Dedifferentiated amniotic fluid mesenchymal stem cell (primary cell): ENCODE measurements at regions not wholly inside any gene's neighbourhood (a gene's known extent, or its start where the extent isn't known, plus 50 kb on each side); places are given as distances from the start of the nearest gene placed in this dataset.
"Not testable (repeated sequence)": the region's sequence is repeated elsewhere in the genome, so short reads cannot be mapped to it uniquely, and the experiment has no call there.

Source experiments
- DNase-seq: peaks from one replicate; pipeline ENCODE4 v3.0.0-alpha.2; 2016; ENCODE audit errors: extremely low spot score

DNA sequence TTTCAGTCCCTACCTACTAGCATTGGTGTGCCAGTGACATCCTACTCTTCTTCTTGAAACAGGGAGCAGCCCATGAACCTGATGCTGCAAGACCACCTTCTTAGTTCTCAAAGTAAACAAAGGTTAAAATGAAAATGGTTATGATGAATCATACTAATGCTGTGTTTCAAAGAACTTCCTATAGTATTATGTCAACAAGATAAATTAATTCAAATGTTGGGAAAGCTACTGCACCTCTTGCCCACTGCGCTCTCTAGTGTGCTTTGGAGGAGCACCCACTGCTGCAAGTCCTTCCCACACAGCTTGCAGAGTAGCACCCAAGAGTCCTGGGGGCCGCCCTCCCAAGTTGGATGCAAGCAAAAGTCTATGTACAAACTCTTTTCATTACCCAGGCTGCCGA is 81.1 kb downstream of the CD200R1L start:
- DNase-seq = no peak

DNA sequence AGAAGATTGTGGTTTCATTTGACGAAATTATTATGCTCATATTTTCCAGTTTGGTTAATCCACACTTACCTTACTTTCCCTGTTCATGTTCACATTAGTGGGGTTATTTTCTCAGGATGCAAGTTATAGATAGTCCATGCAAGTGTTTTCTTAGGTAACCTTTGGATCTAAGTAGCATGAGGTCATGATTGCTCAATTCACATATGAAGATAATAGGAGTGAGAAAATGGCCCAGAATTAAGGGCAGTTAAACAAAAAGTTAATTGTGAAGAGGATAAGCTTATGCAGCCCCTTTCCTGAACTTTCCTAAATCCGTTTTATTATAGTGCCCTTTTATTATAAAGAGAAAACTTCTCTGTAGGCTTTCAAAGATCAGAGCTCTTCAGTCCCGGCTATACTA is 83.4 kb downstream of the CD200R1L start:
- no peak for DNase-seq

DNA sequence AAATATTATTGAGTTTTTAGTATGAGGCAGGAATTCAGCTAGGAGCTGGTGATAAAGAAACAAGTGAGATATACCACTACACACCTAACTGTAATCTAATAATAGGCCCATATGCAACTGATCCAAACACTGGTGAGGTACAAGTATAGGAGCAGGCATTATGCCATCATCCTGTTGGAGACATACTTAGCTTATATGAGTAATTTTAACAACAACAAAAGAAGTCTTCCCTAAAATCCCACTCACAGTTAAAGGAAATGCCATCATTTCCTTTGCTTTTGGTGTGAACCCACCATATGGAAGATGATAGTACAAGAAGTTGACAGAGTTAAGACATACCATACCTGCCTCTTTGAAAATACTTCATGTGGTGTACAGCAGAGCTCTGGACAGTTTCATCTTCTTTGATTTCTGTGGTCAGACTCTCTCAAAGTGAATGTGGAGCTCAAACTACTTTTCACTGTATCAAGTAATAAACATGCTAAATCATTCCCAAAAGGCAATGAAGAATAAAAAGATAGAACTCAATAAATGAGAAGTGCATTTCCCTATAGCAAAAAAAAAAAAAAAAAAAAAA is 85.5 kb downstream of the CD200R1L start:
- DNase-seq = no peak

DNA sequence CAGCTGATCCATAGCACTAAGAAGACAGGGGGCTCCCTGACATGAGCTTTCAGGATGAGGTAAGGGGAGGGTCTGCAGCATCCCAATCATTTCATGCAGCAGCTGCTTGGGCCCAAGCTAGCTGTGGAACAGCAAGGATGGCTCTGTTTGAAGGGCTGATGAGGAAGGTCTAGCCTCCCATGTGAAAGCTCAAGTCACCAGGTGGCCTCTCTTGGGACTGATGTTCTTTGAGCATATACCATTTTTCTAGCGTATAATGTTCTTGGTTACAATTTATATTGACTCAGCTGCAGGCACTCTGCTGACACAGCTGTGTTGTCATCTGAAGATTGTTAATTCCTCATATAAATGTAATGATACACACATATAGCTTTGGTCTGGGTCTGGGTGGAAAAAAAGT is 87.0 kb downstream of the CD200R1L start:
- no peak for DNase-seq

DNA sequence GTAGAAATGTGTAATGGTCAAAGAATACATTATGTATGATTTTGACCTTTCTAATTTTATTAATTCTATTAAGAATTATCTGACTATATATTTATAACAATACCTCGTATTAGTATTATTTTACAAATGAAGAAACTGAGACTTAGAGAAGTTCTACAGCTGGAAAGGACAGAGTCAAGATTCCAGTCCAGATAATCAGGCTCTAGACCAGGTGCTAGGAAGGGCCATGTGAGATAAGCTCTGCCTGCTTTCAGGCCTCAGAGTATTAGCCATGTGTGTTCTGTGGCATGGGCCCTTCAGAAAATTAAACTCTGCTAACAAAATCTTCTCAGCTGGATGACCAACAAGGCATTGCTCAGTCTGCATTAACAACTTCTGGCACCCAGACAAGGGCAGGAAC is 87.5 kb downstream of the CD200R1L start:
- DNase-seq = no peak

DNA sequence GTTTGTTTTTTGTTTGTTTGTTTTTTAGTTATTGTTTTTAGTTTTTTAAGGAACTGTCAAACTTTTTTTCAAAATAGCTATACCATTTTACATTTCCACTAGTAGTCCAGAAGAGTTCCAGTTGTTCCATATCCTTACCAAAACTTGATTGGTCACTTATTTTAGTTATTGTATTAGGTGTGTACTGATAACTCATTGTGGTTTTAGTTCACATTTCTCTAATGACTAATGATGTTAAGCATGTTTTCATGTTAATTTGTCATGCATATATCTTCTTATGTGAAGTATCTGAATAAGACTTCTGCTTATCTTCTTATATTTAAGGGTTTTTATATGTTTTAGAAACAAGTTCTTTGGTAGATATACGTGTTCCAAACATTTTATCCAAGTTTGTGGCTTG is 89.5 kb downstream of the CD200R1L start:
- DNase-seq = no peak

DNA sequence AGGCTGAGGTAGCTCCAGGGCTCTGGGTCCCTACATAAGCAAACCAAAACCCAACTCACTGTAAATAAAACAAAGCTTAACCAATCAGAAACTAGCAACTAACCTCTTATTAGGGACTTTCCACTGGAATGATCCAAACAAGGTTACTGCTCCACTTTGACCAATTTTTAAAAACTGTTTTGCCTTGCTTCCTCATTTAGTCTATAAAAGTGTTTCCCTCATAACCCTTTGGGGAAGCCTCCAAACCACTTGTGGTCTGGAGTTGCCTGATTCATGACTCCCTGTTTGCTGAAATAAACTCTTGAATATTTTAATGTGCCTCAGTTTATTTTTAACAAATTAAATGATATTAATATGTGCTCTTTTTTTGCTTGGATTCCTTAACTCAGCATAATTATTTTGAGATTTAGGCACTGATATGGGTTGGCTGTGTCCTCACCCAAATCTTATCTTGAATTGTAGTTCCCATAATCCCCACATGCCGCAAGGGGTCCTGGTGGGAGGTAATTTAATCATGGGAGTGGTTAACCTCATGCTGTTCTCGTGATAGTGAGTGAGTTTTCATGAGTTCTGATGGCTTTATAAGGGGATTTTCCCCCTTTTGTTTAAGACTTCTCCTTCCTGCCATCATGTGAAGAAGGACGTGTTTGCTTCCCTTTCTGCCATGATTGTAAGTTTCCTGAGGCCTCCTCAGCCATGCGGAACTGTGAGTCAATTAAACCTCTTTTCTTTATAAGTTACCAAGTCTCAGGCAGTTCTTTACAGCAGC is 90.6 kb downstream of the CD200R1L start:
- no peak for DNase-seq

DNA sequence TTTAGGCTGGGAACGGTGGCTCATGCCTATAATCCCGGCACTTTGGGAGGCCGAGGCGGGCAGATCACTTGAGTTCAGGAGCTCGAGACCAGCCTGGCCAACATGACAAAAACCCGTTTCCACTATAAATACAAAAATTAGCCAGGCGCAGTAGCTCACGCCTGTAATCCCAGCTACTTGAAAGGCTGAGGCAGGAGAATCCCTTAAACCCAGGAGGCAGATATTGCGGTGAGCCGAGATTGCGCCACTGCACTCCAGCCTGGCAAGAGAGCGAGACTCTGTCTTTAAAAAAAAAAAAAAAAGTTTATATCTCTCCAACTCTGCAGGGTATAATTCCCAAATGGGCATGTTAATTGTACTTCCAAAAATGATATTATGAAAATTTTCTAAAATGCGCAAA is 91.6 kb downstream of the CD200R1L start:
- not testable (repeated sequence) for DNase-seq

DNA sequence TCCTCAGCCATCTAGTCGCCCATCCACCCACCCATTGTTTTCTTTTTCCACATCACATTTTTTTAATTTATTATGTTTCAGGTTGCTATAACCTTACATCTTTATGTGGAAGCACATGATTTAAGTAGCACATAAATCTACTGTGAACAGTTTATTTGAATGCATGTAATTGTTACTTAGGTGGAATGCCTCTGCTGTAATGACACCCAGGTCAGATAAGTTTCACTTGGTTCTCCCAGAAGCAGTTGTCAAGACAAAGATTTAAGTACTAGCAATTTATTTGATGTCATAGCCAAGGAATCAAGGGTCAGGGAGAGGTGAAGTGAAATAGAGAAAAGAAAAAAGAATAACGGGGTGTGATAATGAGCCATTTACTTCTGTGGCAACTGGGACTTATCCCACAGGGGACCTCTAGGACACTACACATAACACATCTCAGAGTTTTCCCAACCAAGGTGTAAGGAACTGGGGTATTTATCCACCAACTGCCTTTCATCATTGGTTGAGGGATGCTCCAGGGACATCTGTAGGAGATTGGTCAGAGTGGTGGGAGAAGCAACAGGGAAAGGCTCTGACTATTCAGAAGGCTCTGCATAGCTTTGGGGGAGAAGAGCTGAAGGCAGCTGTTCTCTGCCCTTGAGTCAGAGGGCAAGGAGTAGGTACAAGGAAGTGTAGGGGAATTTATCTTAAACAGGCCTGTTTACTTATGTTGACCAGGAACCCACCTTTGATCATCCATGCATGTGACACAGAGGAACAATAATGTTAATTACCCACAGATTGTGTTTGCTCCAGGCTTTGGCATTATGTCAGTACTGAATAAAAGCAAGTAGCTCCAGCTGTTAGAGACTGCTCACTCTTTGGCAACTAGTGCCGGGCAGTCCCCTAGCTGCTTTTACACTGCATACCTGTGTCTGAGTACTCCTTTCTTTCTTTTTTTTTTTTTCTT is 94.8 kb downstream of the CD200R1L start:
- no peak for DNase-seq

DNA sequence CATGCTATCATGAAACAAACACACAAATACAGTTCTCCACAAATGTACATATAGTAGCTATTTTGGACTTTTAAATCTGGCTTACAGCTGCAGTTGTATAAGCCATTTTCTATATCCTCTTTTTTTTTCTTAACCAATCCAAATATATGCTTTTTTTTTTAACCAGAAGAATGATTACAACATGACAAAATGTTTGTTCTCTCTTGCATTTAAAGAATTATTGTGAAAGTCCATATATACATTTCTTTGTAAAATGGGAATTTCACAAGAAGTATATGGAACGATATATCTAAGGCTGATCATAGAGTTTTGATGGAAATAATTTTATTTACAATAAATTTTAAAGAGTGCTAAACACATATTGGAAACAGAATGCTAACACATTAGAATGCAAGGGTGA is 95.6 kb downstream of the CD200R1L start:
- no peak for DNase-seq

DNA sequence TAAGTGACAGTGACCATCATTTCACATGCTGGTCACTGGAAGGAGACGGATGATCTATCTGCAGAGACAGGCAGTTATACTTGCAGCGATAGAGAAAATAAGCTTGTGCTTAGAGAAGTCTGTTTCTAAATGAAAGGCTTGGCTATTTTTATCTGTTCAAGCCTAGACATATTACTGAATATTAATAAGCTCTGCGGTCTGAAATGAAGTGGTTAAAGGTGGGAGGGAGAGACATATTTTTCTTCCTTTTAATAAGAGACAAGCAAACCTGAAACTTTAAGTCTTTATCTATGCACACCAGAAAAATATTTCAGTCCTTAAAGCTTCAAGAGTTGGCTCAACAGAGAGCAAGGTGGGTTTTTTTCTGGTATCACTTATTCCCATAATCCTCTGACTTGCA is 99.0 kb downstream of the CD200R1L start:
- no peak for DNase-seq

DNA sequence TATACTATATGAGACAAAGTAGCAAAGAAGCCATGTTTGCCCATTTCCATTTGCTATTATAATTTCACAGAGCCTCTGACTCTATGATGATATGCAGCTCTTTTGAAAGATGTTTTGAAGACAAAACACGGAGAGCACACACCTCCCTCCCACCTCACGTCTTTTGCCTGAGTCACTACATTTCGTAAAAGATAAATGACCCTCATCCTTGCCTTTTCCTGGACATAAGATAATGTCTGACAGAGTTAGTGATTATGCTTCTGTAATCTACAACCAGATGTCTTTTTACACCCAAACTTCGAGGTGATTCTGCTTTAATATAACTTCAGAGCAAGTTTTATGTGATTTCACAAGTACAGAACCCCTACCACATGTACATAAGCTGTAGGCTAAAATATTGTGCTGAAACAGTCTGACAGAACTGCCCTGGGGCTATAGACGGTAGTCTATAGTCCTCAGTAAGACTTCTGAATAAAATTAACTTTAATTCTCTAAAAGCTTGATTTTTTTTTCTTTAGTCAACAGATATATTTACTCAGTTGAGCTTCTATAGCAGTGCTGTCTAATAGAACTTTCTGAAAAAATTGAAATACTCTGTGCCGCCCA is 99.9 kb downstream of the CD200R1L start:
- no peak for DNase-seq

DNA sequence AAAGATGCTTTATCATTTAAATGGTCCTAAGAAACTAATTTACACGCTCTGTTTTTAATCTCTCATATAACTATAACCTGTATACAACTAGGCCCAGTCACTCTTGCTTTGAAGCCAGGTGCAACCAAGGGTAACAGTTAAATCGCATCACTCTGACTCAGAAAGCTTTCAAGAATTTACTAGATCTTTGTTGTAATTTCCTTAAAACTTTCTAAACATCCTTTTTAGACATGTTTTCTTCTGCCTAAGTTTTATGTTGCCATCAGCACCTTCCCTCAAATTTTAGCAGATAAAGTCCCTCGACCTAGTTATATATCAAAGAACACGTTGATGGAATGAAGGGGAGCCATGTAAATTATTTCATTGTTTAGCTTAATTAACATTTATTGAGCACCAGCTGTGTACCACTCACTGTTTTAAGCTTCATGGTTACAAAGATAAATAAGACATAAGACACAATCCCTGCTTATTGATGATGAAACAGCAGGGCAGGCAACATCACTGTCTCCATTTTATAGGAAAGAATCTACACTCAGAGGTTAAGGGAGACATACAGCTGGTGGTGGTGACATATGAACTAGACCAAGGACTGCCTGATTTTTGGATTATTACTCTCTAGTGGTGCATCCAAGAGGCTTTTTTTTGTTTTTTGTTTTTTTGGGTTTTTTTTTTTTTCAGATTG is 101.0 kb downstream of the CD200R1L start:
- DNase-seq = no peak

DNA sequence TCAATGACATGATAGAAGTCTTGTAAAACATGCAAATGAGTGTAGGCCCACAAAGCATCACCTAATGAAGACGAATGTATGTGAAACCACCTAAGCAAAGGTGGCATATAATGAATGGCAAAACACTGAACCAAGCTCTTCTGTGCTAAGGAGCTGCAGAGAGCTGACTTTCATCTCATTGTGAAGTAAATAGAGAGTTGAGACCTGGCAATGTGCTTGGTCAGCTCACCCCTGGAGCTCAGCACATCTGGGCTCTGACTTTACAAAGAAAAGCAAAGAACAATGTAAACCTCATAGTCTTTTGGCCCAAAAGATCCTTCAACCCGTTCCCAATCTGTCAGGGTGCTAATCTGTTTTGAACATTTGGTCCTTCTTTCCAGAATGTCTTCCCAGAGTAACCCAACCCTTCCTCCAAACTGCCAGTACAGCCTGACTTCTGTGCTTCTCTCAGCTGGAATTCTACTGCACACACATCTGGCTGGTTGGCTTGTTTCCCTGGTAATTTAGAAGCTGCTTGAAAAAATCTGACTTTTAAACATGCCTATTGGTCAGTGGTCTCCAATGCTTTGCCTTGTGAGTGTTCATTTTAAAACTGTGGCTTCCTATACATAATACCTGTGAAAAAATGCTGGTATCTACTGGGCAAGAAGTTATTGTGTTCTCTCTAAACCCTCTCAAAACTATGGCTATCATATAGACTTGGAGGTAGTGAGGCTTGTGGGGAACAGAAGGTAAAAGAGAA is 101.7 kb downstream of the CD200R1L start:
- no peak for DNase-seq

DNA sequence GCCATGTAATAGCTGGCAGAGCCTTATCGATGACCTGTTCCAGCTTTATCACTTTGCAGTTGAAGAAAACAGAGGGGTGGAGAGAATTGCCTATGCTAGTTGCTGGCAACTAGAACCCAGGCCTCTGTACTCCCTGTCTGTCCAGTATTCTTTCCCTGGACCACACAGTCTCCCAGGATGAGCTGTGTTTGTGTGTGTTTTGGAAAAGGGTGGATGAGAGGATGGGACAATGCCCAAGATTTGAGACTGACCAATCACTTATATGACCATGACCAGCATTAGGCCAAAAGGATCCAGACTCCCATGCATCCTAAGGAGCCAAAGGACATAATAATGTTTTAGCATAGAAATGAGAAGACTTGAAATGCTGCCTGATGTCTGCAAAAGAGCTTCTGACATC is 102.6 kb downstream of the CD200R1L start:
- DNase-seq = no peak

DNA sequence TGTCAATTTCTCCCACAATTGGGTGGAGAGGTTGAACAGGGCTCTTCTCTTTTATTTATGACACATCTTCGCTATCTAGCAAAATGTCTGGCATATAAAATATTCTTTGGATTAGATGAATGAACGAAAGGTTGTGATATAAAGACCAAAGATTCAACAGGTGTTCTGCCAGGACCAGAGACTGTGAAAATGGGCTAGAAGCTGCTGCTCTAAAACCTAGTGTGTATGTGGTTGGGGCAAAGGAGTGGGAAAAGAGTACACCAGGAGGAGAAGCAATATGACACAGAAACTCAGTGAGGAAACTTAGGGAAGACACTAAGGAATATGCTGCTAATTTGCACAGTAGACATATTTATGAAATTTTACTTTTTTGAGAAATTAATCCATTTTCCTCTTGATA is 102.0 kb upstream of the CCDC80 start:
- DNase-seq = no peak

DNA sequence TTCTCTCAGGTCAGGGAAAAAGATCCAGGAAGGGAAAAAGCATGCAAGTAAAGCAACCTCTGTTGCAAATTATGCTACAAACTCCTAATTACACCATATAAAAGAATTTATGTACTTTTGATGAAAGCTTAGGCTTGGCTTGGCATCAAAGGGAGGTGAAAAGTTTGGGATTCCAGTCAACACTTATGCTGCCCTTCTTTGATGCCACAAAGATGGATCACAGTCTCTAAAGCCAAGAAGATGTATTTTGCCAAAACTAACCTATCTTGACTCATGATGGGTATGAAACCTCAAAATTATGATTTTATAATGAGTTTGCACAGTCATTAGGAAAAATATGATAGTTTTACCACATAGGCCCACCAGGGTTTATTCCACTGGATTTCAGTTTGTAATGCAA is 101.0 kb upstream of the CCDC80 start:
- DNase-seq = no peak

DNA sequence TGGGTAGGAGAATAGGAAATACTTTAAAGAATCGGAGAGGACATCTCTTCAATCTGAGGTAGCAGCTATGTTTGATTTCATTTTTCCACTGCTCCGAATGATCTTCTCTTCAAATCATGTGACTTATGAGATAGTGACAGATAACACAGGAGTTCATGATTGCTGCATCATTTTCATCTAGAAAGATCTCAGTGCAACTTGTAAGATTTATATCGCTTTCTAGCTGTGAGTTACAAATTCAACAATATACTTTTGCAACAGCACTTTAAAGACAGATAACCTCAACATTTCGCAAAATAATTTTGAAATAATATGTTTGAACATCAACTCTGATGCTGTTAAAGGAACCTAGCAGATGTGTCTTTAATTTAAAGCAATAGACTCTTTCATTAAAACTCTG is 99.9 kb upstream of the CCDC80 start:
- DNase-seq = no peak

DNA sequence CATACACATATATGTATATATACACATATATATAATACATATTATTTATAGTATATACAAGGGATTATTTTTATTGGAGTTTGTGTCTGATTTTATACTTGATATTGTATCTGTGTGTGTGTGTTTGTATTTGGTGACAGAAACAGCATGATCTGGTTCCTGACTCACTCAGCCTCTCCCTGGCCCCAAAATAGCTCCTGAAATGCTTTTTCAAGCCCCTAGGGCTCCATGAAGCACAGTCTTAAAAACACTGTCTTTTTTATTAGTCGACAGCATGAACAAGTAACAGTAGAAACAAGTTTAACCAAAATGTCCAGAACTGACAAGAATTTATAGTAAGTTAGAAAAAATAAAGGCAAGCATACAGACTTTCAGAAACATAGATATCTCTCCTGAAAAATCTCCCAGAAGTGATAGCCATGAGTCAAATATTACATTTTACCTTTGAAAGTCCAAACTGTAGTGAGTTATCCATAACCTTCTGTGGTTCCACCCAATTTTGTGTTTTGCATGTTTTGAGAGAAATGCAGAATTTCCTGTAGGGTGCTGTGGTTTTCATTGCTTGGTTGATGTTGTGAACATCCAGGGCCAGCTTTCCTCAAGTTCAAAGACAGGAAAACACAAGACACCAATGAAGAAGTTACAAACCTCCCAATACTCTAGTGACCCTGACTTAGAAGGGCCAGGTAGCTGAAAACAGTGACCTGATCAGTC is 98.5 kb upstream of the CCDC80 start:
- no peak for DNase-seq

DNA sequence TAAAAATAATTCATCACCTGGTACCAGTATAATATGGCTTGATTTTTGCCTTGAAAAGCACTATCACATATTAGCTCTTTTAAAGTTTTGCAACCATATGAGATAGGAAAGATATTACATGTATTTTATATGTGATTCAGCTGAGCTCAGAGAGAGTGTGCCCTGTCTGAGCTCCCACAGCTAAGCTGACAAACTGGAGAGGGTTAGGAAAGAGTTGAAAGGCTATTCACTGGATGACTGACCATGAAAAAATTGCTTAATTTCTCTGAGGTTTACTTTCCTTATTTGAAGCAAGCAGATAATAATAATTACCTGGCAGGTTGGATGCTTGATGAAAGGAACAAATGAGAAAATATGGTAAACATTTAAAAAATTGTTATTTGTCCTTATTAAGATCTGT is 97.4 kb upstream of the CCDC80 start:
- DNase-seq = no peak
